ENCODE measurements at regions not wholly inside any gene's neighbourhood (a gene's known extent, or its start where the extent isn't known, plus 50 kb on each side); places are given as distances from the start of the nearest gene placed in this dataset.

GRCh38 chr2:175750195-175750594 lies 251.9 kb downstream of the LNPK start:
- CTCF ChIA-PET = no interaction called here
- BruUV-seq (replicated peaks) = no TSS peak
- H3K9me3 Mint-ChIP-seq (ENCODE audit: low read depth, unreplicated experiment) = peaks cover 11% of the 10 kb centered on the region
- DNase-seq = no peak
- H3K4me1 Mint-ChIP-seq (ENCODE audit: low read depth, unreplicated experiment) = no peaks in the 10 kb centered on the region
- intact Hi-C loops (cut with micrococcal nuclease; ENCODE audit: unreplicated experiment) = no loop called here
- H3K27me3 Mint-ChIP-seq (ENCODE audit: unreplicated experiment) = no peaks in the 10 kb centered on the region
- TF ChIP-seq CTCF (IDR thresholded peaks at IDR 0.05; ENCODE audit: unreplicated experiment) = no peak
- H3K36me3 Mint-ChIP-seq (ENCODE audit: insufficient read depth, unreplicated experiment) = no peaks in the 10 kb centered on the region
- H3K27ac Mint-ChIP-seq (ENCODE audit: unreplicated experiment) = no peak overlapping the region
- H3K4me3 Mint-ChIP-seq (ENCODE audit: low read depth, unreplicated experiment) = no peak overlapping the region

GRCh38 chr2:175745911-175746310 lies 256.2 kb downstream of the LNPK start:
- CTCF ChIA-PET = no interaction called here
- no peak for DNase-seq
- BruUV-seq (replicated peaks) = no TSS peak
- Mint-ChIP-seq H3K27me3 (ENCODE audit: unreplicated experiment) (no peaks in the 10 kb centered on the region), H3K36me3 (ENCODE audit: insufficient read depth, unreplicated experiment) (no peaks in the 10 kb centered on the region), H3K4me1 (ENCODE audit: low read depth, unreplicated experiment) (no peaks in the 10 kb centered on the region), H3K4me3 (ENCODE audit: low read depth, unreplicated experiment) (no peak overlapping the region), H3K9me3 (ENCODE audit: low read depth, unreplicated experiment) (peaks cover 10% of the 10 kb centered on the region), H3K27ac (ENCODE audit: unreplicated experiment) (no peak overlapping the region)
- TF ChIP-seq CTCF (IDR thresholded peaks at IDR 0.05; ENCODE audit: unreplicated experiment) = no peak
- intact Hi-C loops (cut with micrococcal nuclease; ENCODE audit: unreplicated experiment) = no loop called here

- no peak for TF ChIP-seq CTCF (IDR thresholded peaks at IDR 0.05; ENCODE audit: unreplicated experiment)
- no peak for DNase-seq
- Mint-ChIP-seq H3K9me3 (ENCODE audit: low read depth, unreplicated experiment) (peaks cover 5% of the 10 kb centered on the region), H3K36me3 (ENCODE audit: insufficient read depth, unreplicated experiment) (no peaks in the 10 kb centered on the region), H3K27me3 (ENCODE audit: unreplicated experiment) (no peaks in the 10 kb centered on the region), H3K4me3 (ENCODE audit: low read depth, unreplicated experiment) (no peak overlapping the region), H3K4me1 (ENCODE audit: low read depth, unreplicated experiment) (no peaks in the 10 kb centered on the region), H3K27ac (ENCODE audit: unreplicated experiment) (no peak overlapping the region)
- intact Hi-C loops (cut with micrococcal nuclease; ENCODE audit: unreplicated experiment) = no loop called here
- no TSS peak for BruUV-seq (replicated peaks)
- CTCF ChIA-PET = interaction anchor here (0.5 kb wide), 1 partner anchor 367 kb away, joined by 3 read pairs; no protein-coding TSS in a partner anchor
These were observed 258.1 kb downstream of the LNPK start for GRCh38 chr2:175744000-175744399.

GRCh38 chr2:175743011-175743410 lies 259.1 kb downstream of the LNPK start:
- Mint-ChIP-seq H3K27me3 (ENCODE audit: unreplicated experiment) (peaks cover 8% of the 10 kb centered on the region), H3K4me3 (ENCODE audit: low read depth, unreplicated experiment) (no peak overlapping the region), H3K4me1 (ENCODE audit: low read depth, unreplicated experiment) (no peaks in the 10 kb centered on the region), H3K9me3 (ENCODE audit: low read depth, unreplicated experiment) (peaks cover 5% of the 10 kb centered on the region), H3K36me3 (ENCODE audit: insufficient read depth, unreplicated experiment) (no peaks in the 10 kb centered on the region), H3K27ac (ENCODE audit: unreplicated experiment) (no peak overlapping the region)
- DNase-seq = no peak
- CTCF ChIA-PET = no interaction called here
- intact Hi-C loops (cut with micrococcal nuclease; ENCODE audit: unreplicated experiment) = no loop called here
- no TSS peak for BruUV-seq (replicated peaks)
- no peak for TF ChIP-seq CTCF (IDR thresholded peaks at IDR 0.05; ENCODE audit: unreplicated experiment)

GRCh38 chr2:175742367-175742766 lies 259.7 kb downstream of the LNPK start:
- BruUV-seq (replicated peaks) = no TSS peak
- no peaks in the 10 kb centered on the region for H3K36me3 Mint-ChIP-seq (ENCODE audit: insufficient read depth, unreplicated experiment)
- H3K27me3 Mint-ChIP-seq (ENCODE audit: unreplicated experiment) = peaks cover 9% of the 10 kb centered on the region
- no peak overlapping the region for H3K27ac Mint-ChIP-seq (ENCODE audit: unreplicated experiment)
- H3K9me3 Mint-ChIP-seq (ENCODE audit: low read depth, unreplicated experiment) = peaks cover 5% of the 10 kb centered on the region
- H3K4me3 Mint-ChIP-seq (ENCODE audit: low read depth, unreplicated experiment) = no peak overlapping the region
- DNase-seq = no peak
- no peaks in the 10 kb centered on the region for H3K4me1 Mint-ChIP-seq (ENCODE audit: low read depth, unreplicated experiment)
- intact Hi-C loops (cut with micrococcal nuclease; ENCODE audit: unreplicated experiment) = no loop called here
- CTCF ChIA-PET = no interaction called here
- no peak for TF ChIP-seq CTCF (IDR thresholded peaks at IDR 0.05; ENCODE audit: unreplicated experiment)
